ENCODE measurements at regions not wholly inside any gene's neighbourhood (a gene's known extent, or its start where the extent isn't known, plus 50 kb on each side); places are given as distances from the start of the nearest gene placed in this dataset.

DNA sequence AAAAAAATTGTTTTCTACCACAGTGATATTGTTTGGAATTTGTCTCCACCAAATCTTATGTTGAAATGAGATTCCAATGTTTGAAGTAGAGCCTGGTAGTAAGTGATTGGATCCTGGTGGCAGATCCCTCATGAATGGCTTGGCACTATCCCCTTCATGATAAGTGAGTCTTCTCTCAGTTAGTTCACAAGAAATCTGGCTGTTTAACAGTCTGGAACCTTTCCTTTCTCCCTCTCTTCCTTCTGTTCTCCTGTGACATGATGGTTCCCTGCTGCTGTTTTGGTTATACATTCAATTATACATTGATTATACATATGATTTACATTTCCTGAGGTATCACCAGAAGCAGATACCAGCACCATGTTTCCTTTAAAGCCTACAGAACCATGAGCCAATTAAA lies 442.2 kb downstream of the SLC6A15 start:
- no peak for DNase-seq
- Histone ChIP-seq H3K4me1 (ENCODE audit: control insufficient read depth in 1 of 2, insufficient read depth in 2 of 2, low read length in 2 of 2) (no peaks in the 10 kb centered on the region), H3K79me2 (ENCODE audit: insufficient read depth, low read length) (no peaks in the 10 kb centered on the region), H4K20me1 (ENCODE audit: insufficient read depth, low read length) (no peaks in the 10 kb centered on the region), H3K27me3 (ENCODE audit: control insufficient read depth in 2 of 2, insufficient read depth in 2 of 2, low read length in 2 of 2) (no peaks in the 10 kb centered on the region), H3K36me3 (replicated peaks in 1 of 2; ENCODE audit: control insufficient read depth in 1 of 2, insufficient read depth in 2 of 2, low read length in 2 of 2) (no peaks in the 10 kb centered on the region), H3K4me2 (replicated peaks; ENCODE audit: extremely low read depth, low read length, poor library complexity, severe bottlenecking) (no peak overlapping the region), H2AFZ (ENCODE audit: insufficient read depth, low read depth, low read length, poor library complexity, severe bottlenecking) (no peak overlapping the region), H3K4me3 (replicated peaks in 1 of 3; ENCODE audit: low read depth in 2 of 3, low read length in 3 of 3) (no peak overlapping the region), H3K27ac (ENCODE audit: low read depth in 1 of 2, low read length in 2 of 2) (no peak overlapping the region), H3K9ac (ENCODE audit: insufficient read depth, low read length, poor library complexity, severe bottlenecking) (no peak overlapping the region), H3K9me3 (replicated peaks in 1 of 2; ENCODE audit: control insufficient read depth in 1 of 2, insufficient read depth in 1 of 2, low read length in 2 of 2) (no peaks in the 10 kb centered on the region)
- H3K9me3 Mint-ChIP-seq, result no peaks in the 10 kb centered on the region
- H3K4me3 Mint-ChIP-seq, result no peak overlapping the region
- no peak for TF ChIP-seq CTCF (IDR thresholded peaks at IDR 0.05)
- H3K4me1 Mint-ChIP-seq, result no peaks in the 10 kb centered on the region
- intact Hi-C loops (cut with micrococcal nuclease), result no loop called here
- H3K27ac Mint-ChIP-seq, result no peak overlapping the region
- no peaks in the 10 kb centered on the region for H3K36me3 Mint-ChIP-seq
- peaks cover 0 to under 1% (median 0%) of the 10 kb centered on the region in 3 donors for H3K27me3 Mint-ChIP-seq (ENCODE audit: low read depth in 3 of 3)

DNA sequence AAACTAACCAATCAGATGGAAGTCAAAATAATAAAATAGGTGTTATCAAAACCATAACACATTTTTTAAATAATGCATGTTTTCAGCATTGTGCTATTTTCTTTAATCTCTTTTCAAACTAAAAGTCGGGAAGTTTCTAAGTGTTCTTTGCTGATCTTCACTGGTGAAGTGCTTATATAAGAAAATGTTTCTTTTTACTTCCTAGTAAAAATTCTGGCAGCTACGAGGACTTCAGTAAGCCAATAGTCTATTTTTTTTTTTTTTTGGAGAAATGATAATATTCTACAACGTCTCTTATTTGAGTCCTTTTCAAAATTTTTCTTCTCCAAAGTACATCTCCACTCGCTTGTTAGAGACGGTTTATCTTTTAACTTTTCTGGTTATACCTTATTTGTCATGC lies 448.0 kb downstream of the SLC6A15 start:
- Mint-ChIP-seq H3K27me3 (ENCODE audit: low read depth in 3 of 3) (no peaks in the 10 kb centered on the region), H3K4me3 (no peak overlapping the region), H3K27ac (no peak overlapping the region), H3K36me3 (no peaks in the 10 kb centered on the region), H3K4me1 (no peaks in the 10 kb centered on the region), H3K9me3 (no peaks in the 10 kb centered on the region)
- Histone ChIP-seq H3K4me1 (ENCODE audit: control insufficient read depth in 1 of 2, insufficient read depth in 2 of 2, low read length in 2 of 2) (no peaks in the 10 kb centered on the region), H3K4me3 (replicated peaks in 1 of 3; ENCODE audit: low read depth in 2 of 3, low read length in 3 of 3) (no peak overlapping the region), H4K20me1 (ENCODE audit: insufficient read depth, low read length) (no peaks in the 10 kb centered on the region), H3K27me3 (ENCODE audit: control insufficient read depth in 2 of 2, insufficient read depth in 2 of 2, low read length in 2 of 2) (no peaks in the 10 kb centered on the region), H2AFZ (ENCODE audit: insufficient read depth, low read depth, low read length, poor library complexity, severe bottlenecking) (no peak overlapping the region), H3K27ac (ENCODE audit: low read depth in 1 of 2, low read length in 2 of 2) (no peak overlapping the region), H3K9ac (ENCODE audit: insufficient read depth, low read length, poor library complexity, severe bottlenecking) (no peak overlapping the region), H3K36me3 (replicated peaks in 1 of 2; ENCODE audit: control insufficient read depth in 1 of 2, insufficient read depth in 2 of 2, low read length in 2 of 2) (no peaks in the 10 kb centered on the region), H3K4me2 (replicated peaks; ENCODE audit: extremely low read depth, low read length, poor library complexity, severe bottlenecking) (no peak overlapping the region), H3K79me2 (ENCODE audit: insufficient read depth, low read length) (no peaks in the 10 kb centered on the region), H3K9me3 (replicated peaks in 1 of 2; ENCODE audit: control insufficient read depth in 1 of 2, insufficient read depth in 1 of 2, low read length in 2 of 2) (no peaks in the 10 kb centered on the region)
- intact Hi-C loops (cut with micrococcal nuclease), result no loop called here
- no peak for TF ChIP-seq CTCF (IDR thresholded peaks at IDR 0.05)
- WGBS (ENCODE audit: insufficient coverage), result no CpG with 5 or more reads among the region's 5 CpGs
- no peak for DNase-seq

Measured in CD14-positive monocyte (primary cell).